PFSK-1 (cell line): ENCODE measurements at regions not wholly inside any gene's neighbourhood (a gene's known extent, or its start where the extent isn't known, plus 50 kb on each side); places are given as distances from the start of the nearest gene placed in this dataset.

Experiments
- FOXP2 ChIP-seq: optimal IDR thresholded peaks from 2 replicates; pipeline ENCODE3; 2011; ENCODE audit warnings: borderline replicate concordance, control low read depth, inconsistent platforms; ENCODE audit not compliant: insufficient read depth; ENCODE audit errors: extremely low read length, extremely low read depth
- POLR2AphosphoS5 ChIP-seq: IDR thresholded peaks from 2 replicates; pipeline ENCODE4 v1.6.1; 2012; ENCODE audit warnings: low read depth, mild to moderate bottlenecking, control low read depth, low read length, moderate library complexity
- SIN3A ChIP-seq: IDR thresholded peaks from 2 replicates; pipeline ENCODE4 v1.6.1; 2012; ENCODE audit warnings: mild to moderate bottlenecking, low read length, moderate library complexity, borderline replicate concordance; ENCODE audit not compliant: insufficient read depth
- TAF1 ChIP-seq: IDR thresholded peaks from 2 replicates; pipeline ENCODE4 v1.6.1; 2012; ENCODE audit warnings: low read length, control low read depth, borderline replicate concordance; ENCODE audit not compliant: insufficient read depth
- TF ChIP-seq, protein P1 (sequence below), 2 experiments: IDR thresholded peaks; 2 replicates each; pipeline versions ENCODE4 v1.6.1 to v1.8.0; 2011 to 2012; ENCODE audit warnings: low read depth in 2 of 2, low read length in 2 of 2, control low read depth in 1 of 2, inconsistent platforms in 1 of 2, mild to moderate bottlenecking in 1 of 2, moderate library complexity in 1 of 2; ENCODE audit not compliant: insufficient read depth in 1 of 2

DNA sequence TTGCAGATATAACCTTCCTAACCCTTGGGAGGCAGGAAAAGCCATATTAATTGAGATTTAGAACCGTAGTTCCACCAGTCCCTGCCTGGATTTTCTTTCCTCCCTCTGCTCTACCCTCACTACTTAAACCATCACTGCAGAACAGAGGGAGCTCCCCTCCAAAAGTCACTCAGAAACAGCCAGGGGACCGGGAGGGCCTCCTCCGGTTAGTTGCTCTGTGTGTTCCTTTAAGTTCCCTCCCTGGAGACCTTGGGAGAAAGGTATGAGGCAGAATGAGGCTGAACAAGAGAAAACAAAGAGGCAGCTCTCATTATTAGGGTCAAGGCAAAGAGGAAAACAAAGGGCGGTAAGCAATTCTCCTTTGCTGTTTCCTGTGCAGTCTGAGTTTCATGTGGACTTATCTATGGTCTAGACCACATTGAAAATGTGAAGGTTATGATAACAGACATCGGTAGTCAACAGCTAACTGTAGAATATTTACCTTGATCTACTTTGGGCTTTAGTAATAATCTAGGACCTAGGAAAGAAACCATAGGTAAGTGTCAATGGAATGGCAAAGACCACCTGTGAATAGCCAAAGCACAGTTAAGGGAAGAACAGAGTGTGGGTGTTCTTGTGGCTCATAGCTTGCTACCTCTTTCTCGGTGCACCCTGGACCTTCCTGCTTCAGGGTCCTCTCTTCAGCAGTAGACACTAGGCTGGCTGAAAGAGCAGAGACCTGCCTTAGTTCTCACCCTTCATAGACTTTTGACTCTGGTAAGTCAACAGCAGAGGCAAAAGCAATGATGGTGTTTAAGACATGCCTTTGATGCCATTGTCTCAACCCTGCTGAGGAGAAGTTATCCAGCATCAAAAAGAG is 250.9 kb upstream of the CITED2 start:
- TF ChIP-seq FOXP2 (no peak), POLR2AphosphoS5 (no peak), TAF1 (no peak), SIN3A (no peak)
- TF ChIP-seq, protein P1, sequence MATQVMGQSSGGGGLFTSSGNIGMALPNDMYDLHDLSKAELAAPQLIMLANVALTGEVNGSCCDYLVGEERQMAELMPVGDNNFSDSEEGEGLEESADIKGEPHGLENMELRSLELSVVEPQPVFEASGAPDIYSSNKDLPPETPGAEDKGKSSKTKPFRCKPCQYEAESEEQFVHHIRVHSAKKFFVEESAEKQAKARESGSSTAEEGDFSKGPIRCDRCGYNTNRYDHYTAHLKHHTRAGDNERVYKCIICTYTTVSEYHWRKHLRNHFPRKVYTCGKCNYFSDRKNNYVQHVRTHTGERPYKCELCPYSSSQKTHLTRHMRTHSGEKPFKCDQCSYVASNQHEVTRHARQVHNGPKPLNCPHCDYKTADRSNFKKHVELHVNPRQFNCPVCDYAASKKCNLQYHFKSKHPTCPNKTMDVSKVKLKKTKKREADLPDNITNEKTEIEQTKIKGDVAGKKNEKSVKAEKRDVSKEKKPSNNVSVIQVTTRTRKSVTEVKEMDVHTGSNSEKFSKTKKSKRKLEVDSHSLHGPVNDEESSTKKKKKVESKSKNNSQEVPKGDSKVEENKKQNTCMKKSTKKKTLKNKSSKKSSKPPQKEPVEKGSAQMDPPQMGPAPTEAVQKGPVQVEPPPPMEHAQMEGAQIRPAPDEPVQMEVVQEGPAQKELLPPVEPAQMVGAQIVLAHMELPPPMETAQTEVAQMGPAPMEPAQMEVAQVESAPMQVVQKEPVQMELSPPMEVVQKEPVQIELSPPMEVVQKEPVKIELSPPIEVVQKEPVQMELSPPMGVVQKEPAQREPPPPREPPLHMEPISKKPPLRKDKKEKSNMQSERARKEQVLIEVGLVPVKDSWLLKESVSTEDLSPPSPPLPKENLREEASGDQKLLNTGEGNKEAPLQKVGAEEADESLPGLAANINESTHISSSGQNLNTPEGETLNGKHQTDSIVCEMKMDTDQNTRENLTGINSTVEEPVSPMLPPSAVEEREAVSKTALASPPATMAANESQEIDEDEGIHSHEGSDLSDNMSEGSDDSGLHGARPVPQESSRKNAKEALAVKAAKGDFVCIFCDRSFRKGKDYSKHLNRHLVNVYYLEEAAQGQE (IDR thresholded peaks at IDR 0.05; ENCODE audit: insufficient read depth in 1 of 2, low read depth in 2 of 2, low read length in 2 of 2) = no peak

DNA sequence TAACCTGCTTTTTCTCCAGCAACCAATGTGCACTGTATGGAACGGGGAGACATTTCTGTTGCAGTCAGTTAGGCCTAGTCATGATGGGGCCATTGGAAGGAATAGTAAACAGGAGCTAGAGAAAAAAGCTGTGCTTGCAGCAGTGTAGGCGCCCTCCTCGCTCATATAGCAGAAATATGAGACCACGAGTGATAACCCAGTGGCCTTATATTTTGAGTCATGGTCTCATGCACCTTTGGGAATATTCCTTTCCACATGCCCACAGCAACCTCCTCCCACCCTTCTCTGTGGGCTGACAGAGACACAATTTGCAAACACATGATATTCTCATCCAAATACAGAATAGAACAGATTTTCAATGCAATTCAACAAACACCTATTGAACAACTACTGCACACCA is 248.9 kb upstream of the CITED2 start:
- TF ChIP-seq, protein P1 (IDR thresholded peaks at IDR 0.05; ENCODE audit: insufficient read depth in 1 of 2, low read depth in 2 of 2, low read length in 2 of 2) = no peak
- TF ChIP-seq FOXP2 = no peak
- no peak for TF ChIP-seq SIN3A
- TF ChIP-seq TAF1 = no peak
- no peak for TF ChIP-seq POLR2AphosphoS5

- TF ChIP-seq SIN3A = no peak
- no peak for TF ChIP-seq FOXP2
- TF ChIP-seq, protein P1 (IDR thresholded peaks at IDR 0.05; ENCODE audit: insufficient read depth in 1 of 2, low read depth in 2 of 2, low read length in 2 of 2) = no peak
- TF ChIP-seq TAF1 = no peak
These were observed 239.0 kb upstream of the CITED2 start for GRCh38 chr6:139613496-139613895.

- no peak for TF ChIP-seq TAF1
- TF ChIP-seq, protein P1 (IDR thresholded peaks at IDR 0.05; ENCODE audit: insufficient read depth in 1 of 2, low read depth in 2 of 2, low read length in 2 of 2) = no peak
- TF ChIP-seq SIN3A = no peak
- TF ChIP-seq FOXP2 = no peak
- no peak for TF ChIP-seq POLR2AphosphoS5
These were observed 237.7 kb upstream of the CITED2 start for GRCh38 chr6:139612135-139612465.
